HCT116 (cell line): ENCODE measurements at regions not wholly inside any gene's neighbourhood (a gene's known extent, or its start where the extent isn't known, plus 50 kb on each side); places are given as distances from the start of the nearest gene placed in this dataset.

Experiments used
- ATAC-seq: fragments of 200-7000 bp; cut with Tn5 transposase; 2 replicates; pipeline ENCODE4 v1.9.1; 2020; ENCODE audit warnings: mild to moderate bottlenecking, moderate library complexity
- BruUV-seq: library from RNA; stranded (reverse); fragments of 400-500 nt; replicated peaks from 2 replicates; lab custom pipeline; 2021; lab: Mats Ljungman, UMichigan
- CTCF ChIA-PET: fragments of 300-600 bp; sonication (Branson Sonifier 250); formaldehyde crosslinking; loops from one replicate; lab custom pipeline; 2021; ENCODE audit warnings: antibody characterized with exemption; lab: Charles Lee
- POLR2A ChIA-PET: fragments of 300-600, 350-600 bp; sonication (Branson Sonifier 250); formaldehyde crosslinking; loops from one replicate; lab custom pipeline; 2021; ENCODE audit warnings: antibody characterized with exemption; lab: Charles Lee
- RAD21 ChIA-PET, 2 experiments: fragments of 300-600 bp; sonication (Branson Sonifier 250); formaldehyde crosslinking; loops; one replicate each; lab custom pipeline; 2023; ENCODE audit warnings: low total read pairs in 2 of 2; ENCODE audit not compliant: uncharacterized antibody in 2 of 2, unreplicated experiment in 2 of 2, low non-redundant PET in 1 of 2; lab: Charles Lee
- DNase-seq: peaks from one replicate; pipeline ENCODE4 v3.0.0-alpha.2; 2010; ENCODE audit warnings: low read depth, low spot score
- H2AFZ ChIP-seq: fragments of 200-600 bp; shearing (Covaris generic), sonication (generic); 2 replicates; pipeline ENCODE4 v1.6.1; 2017; ENCODE audit warnings: low read depth, mixed run types, mixed read lengths, antibody characterized with exemption, low read length; ENCODE audit not compliant: poor library complexity, severe bottlenecking
- H3K27ac ChIP-seq: 2 replicates; pipeline ENCODE4 v1.5.1; 2012; ENCODE audit warnings: low read depth, low read length
- H3K27me3 ChIP-seq: fragments of 200-600 bp; sonication (generic); 2 replicates; pipeline ENCODE4 v1.6.1; 2016; ENCODE audit warnings: mixed run types, low read length, mixed read lengths; ENCODE audit not compliant: insufficient read depth
- H3K36me3 ChIP-seq, 2 experiments: fragments of 200-500 bp in 1 of 2; fragments of 200-600 bp in 1 of 2; sonication (Bioruptor generic) in 1 of 2; sonication (generic) in 1 of 2; 2 replicates each; pipeline versions ENCODE4 v1.5.1 to v1.6.1; 2014 to 2016; ENCODE audit warnings: low read length in 2 of 2, inconsistent platforms in 1 of 2, mixed read lengths in 1 of 2, mixed run types in 1 of 2; ENCODE audit not compliant: insufficient read depth in 2 of 2, control insufficient read depth in 1 of 2
- H3K4me1 ChIP-seq, 2 experiments: fragments of 200-600 bp in 1 of 2; sonication (generic) in 1 of 2; 2 replicates each; pipeline versions ENCODE4 v1.5.1 to v1.6.1; 2012 to 2017; ENCODE audit warnings: low read length in 2 of 2, inconsistent platforms in 1 of 2, mild to moderate bottlenecking in 1 of 2, mixed read lengths in 1 of 2, mixed run types in 1 of 2, moderate library complexity in 1 of 2; ENCODE audit not compliant: insufficient read depth in 2 of 2, control insufficient read depth in 1 of 2
- H3K4me2 ChIP-seq: fragments of 200-600 bp; sonication (generic); 2 replicates; pipeline ENCODE4 v1.6.1; 2017; ENCODE audit warnings: mixed run types, low read length, mixed read lengths
- H3K4me3 ChIP-seq, 2 experiments: fragments of 200-600 bp in 1 of 2; sonication (generic) in 1 of 2; replicated peaks in 1 of 2; 2 replicates each; pipeline ENCODE4 v1.5.1; 2011 to 2016; ENCODE audit warnings: low read length in 2 of 2, control low read depth in 1 of 2, low read depth in 1 of 2, mild to moderate bottlenecking in 1 of 2, mixed read lengths in 1 of 2, mixed run types in 1 of 2
- H3K79me2 ChIP-seq: fragments of 200-600 bp; sonication (generic); 2 replicates; pipeline ENCODE4 v1.6.1; 2017; ENCODE audit warnings: mild to moderate bottlenecking, mixed run types, low read length, moderate library complexity, mixed read lengths; ENCODE audit not compliant: insufficient read depth
- H3K9ac ChIP-seq: fragments of 200-600 bp; sonication (generic); 2 replicates; pipeline ENCODE4 v1.6.1; 2016; ENCODE audit warnings: low read length, mixed read lengths
- H3K9me2 ChIP-seq: fragments of 200-600 bp; sonication (generic), shearing (Covaris generic); 2 replicates; pipeline ENCODE4 v1.6.1; 2017; ENCODE audit warnings: mixed run types, mild to moderate bottlenecking, moderate library complexity; ENCODE audit not compliant: insufficient read depth
- H3K9me3 ChIP-seq, 2 experiments: fragments of 200-500 bp in 1 of 2; fragments of 200-600 bp in 1 of 2; sonication (Bioruptor generic) in 1 of 2; sonication (generic) in 1 of 2; 2 replicates each; pipeline ENCODE4 v1.6.1; 2014 to 2017; ENCODE audit warnings: low read length in 2 of 2, mixed read lengths in 2 of 2, inconsistent platforms in 1 of 2, low read depth in 1 of 2, mild to moderate bottlenecking in 1 of 2, mixed run types in 1 of 2, moderate library complexity in 1 of 2; ENCODE audit not compliant: control insufficient read depth in 1 of 2, insufficient read depth in 1 of 2
- H4K20me1 ChIP-seq: fragments of 200-600 bp; sonication (generic), shearing (Covaris generic); 2 replicates; pipeline ENCODE4 v1.6.1; 2017; ENCODE audit warnings: mixed run types, mild to moderate bottlenecking, moderate library complexity; ENCODE audit not compliant: insufficient read depth
- CBX3 ChIP-seq: IDR thresholded peaks from 2 replicates; pipeline ENCODE4 v1.6.1; 2012; ENCODE audit warnings: low read depth
- CEBPB ChIP-seq: IDR thresholded peaks from 2 replicates; pipeline ENCODE4 v1.6.1; 2012; ENCODE audit warnings: low read depth
- EGR1 ChIP-seq: IDR thresholded peaks from 2 replicates; pipeline ENCODE4 v1.6.1; 2012; ENCODE audit warnings: low read depth
- ELF1 ChIP-seq: IDR thresholded peaks from 2 replicates; pipeline ENCODE4 v1.6.1; 2012; ENCODE audit warnings: low read depth, borderline replicate concordance
- EZH2phosphoT487 ChIP-seq: fragments of 200-600 bp; IDR thresholded peaks from 2 replicates; pipeline ENCODE4 v1.6.1; 2018; ENCODE audit warnings: antibody characterized with exemption, borderline replicate concordance
- FOSL1 ChIP-seq: IDR thresholded peaks from 2 replicates; pipeline ENCODE4 v1.6.1; 2012; ENCODE audit warnings: low read depth
- POLR2A ChIP-seq: IDR thresholded peaks from 2 replicates; pipeline ENCODE4 v1.7.0; 2011; ENCODE audit warnings: borderline replicate concordance; ENCODE audit not compliant: insufficient read depth, insufficient read length; ENCODE audit errors: extremely low read depth
- POLR2AphosphoS5 ChIP-seq: IDR thresholded peaks from 2 replicates; pipeline ENCODE4 v1.6.1; 2011; ENCODE audit warnings: mild to moderate bottlenecking, low read depth, low read length, moderate library complexity
- RAD21 ChIP-seq: IDR thresholded peaks from 2 replicates; pipeline ENCODE4 v1.6.1; 2012; ENCODE audit warnings: low read depth, mild to moderate bottlenecking
- SIN3A ChIP-seq: IDR thresholded peaks from 2 replicates; pipeline ENCODE4 v1.6.1; 2012; ENCODE audit warnings: low read depth
- SRF ChIP-seq: IDR thresholded peaks from 2 replicates; pipeline ENCODE4 v1.6.1; 2012; ENCODE audit warnings: low read depth
- YY1 ChIP-seq: IDR thresholded peaks from 2 replicates; pipeline ENCODE4 v1.6.1; 2011; ENCODE audit warnings: low read length, low read depth, moderate library complexity, mild to moderate bottlenecking; ENCODE audit not compliant: insufficient replicate concordance; ENCODE audit errors: extremely low read depth
- ZFX ChIP-seq: fragments of 450-650 bp; IDR thresholded peaks from 2 replicates; pipeline ENCODE4 v1.6.1; 2017
- ZNF274 ChIP-seq: fragments of 200-500 bp; sonication (Bioruptor generic); IDR thresholded peaks from 2 replicates; pipeline ENCODE4 v1.6.1; 2014; ENCODE audit warnings: mild to moderate bottlenecking, low read depth, low read length, inconsistent platforms
- intact Hi-C: fragments of 100-400 bp; cut with micrococcal nuclease; formaldehyde crosslinking; loops from 2 replicates; pipeline ENCODE4 v1.10.0; 2022
- TF ChIP-seq, protein P1 (sequence below): IDR thresholded peaks from 2 replicates; pipeline ENCODE4 v1.6.1; 2012; ENCODE audit warnings: low read depth
- TF ChIP-seq, protein P2 (sequence below): IDR thresholded peaks from 2 replicates; pipeline ENCODE4 v1.6.1; 2012
- TF ChIP-seq, protein P3 (sequence below), 3 experiments: fragments of 200-600 bp in 1 of 3; sonication (generic) in 1 of 3; IDR thresholded peaks in 2 of 3; conservative IDR thresholded peaks in 1 of 3; 2 replicates each; pipeline ENCODE4 v1.5.1; 2012 to 2017; ENCODE audit warnings: low read depth in 2 of 3, low read length in 2 of 3, antibody characterized with exemption in 1 of 3, borderline replicate concordance in 1 of 3, control low read depth in 1 of 3, mild to moderate bottlenecking in 1 of 3, mixed read lengths in 1 of 3, mixed run types in 1 of 3, moderate library complexity in 1 of 3; ENCODE audit not compliant: insufficient read depth in 1 of 3
- TF ChIP-seq, protein P4 (sequence below): IDR thresholded peaks from 2 replicates; pipeline ENCODE4 v1.6.1; 2011; ENCODE audit warnings: mild to moderate bottlenecking, low read length, moderate library complexity; ENCODE audit not compliant: insufficient replicate concordance; ENCODE audit errors: extremely low read depth
- TF ChIP-seq, protein P5 (sequence below): IDR thresholded peaks from 2 replicates; pipeline ENCODE4 v1.6.1; 2012

DNA sequence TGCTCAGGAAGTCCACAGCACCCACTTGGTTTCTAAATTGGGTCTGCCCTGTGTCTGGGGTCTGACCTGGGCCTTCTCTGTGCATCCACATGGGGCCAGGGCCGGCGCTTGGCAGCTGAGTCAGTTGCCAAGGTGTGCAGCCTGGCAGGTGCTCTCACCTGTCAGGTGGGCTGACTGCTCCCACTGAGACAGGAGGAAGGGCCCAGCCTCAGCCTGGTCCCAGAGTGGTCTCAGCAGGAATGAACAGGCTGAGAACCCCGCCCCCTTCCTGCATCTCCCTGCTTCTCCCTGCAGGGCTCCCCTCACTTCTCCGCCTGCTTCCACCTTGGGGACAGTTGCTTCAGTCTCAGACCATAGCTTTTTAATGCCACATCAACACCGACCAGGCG lies 60.5 kb downstream of the BARX1 start:
- Histone ChIP-seq H3K4me1 (no peaks in the 10 kb centered on the region), H4K20me1 (no peaks in the 10 kb centered on the region), H3K79me2 (no peaks in the 10 kb centered on the region), H3K4me2 (no peak overlapping the region), H2AFZ (no peak overlapping the region), H3K9ac (no peak overlapping the region), H3K27me3 (no peaks in the 10 kb centered on the region), H3K9me3 (peaks cover 9 to 12% of the 10 kb centered on the region in 2 experiments; a peak in 3 of 4 replicates), H3K27ac (no peak overlapping the region), H3K36me3 (no peaks in the 10 kb centered on the region), H3K9me2 (no peaks in the 10 kb centered on the region), H3K4me3 (no peak overlapping the region)
- BruUV-seq = no TSS peak
- POLR2A ChIA-PET = no interaction called here
- TF ChIP-seq, protein P1, sequence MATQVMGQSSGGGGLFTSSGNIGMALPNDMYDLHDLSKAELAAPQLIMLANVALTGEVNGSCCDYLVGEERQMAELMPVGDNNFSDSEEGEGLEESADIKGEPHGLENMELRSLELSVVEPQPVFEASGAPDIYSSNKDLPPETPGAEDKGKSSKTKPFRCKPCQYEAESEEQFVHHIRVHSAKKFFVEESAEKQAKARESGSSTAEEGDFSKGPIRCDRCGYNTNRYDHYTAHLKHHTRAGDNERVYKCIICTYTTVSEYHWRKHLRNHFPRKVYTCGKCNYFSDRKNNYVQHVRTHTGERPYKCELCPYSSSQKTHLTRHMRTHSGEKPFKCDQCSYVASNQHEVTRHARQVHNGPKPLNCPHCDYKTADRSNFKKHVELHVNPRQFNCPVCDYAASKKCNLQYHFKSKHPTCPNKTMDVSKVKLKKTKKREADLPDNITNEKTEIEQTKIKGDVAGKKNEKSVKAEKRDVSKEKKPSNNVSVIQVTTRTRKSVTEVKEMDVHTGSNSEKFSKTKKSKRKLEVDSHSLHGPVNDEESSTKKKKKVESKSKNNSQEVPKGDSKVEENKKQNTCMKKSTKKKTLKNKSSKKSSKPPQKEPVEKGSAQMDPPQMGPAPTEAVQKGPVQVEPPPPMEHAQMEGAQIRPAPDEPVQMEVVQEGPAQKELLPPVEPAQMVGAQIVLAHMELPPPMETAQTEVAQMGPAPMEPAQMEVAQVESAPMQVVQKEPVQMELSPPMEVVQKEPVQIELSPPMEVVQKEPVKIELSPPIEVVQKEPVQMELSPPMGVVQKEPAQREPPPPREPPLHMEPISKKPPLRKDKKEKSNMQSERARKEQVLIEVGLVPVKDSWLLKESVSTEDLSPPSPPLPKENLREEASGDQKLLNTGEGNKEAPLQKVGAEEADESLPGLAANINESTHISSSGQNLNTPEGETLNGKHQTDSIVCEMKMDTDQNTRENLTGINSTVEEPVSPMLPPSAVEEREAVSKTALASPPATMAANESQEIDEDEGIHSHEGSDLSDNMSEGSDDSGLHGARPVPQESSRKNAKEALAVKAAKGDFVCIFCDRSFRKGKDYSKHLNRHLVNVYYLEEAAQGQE = no peak
- TF ChIP-seq POLR2AphosphoS5 = no peak
- TF ChIP-seq YY1 = no peak
- no peak for TF ChIP-seq EGR1
- no peak for TF ChIP-seq EZH2phosphoT487
- TF ChIP-seq CEBPB = no peak
- TF ChIP-seq, protein P2, sequence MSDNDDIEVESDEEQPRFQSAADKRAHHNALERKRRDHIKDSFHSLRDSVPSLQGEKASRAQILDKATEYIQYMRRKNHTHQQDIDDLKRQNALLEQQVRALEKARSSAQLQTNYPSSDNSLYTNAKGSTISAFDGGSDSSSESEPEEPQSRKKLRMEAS = no peak
- TF ChIP-seq POLR2A = no peak
- TF ChIP-seq, protein P3, sequence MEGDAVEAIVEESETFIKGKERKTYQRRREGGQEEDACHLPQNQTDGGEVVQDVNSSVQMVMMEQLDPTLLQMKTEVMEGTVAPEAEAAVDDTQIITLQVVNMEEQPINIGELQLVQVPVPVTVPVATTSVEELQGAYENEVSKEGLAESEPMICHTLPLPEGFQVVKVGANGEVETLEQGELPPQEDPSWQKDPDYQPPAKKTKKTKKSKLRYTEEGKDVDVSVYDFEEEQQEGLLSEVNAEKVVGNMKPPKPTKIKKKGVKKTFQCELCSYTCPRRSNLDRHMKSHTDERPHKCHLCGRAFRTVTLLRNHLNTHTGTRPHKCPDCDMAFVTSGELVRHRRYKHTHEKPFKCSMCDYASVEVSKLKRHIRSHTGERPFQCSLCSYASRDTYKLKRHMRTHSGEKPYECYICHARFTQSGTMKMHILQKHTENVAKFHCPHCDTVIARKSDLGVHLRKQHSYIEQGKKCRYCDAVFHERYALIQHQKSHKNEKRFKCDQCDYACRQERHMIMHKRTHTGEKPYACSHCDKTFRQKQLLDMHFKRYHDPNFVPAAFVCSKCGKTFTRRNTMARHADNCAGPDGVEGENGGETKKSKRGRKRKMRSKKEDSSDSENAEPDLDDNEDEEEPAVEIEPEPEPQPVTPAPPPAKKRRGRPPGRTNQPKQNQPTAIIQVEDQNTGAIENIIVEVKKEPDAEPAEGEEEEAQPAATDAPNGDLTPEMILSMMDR (IDR thresholded peaks at IDR 0.05 in 2 of 3, conservative IDR thresholded peaks at IDR 0.05 in 1 of 3; ENCODE audit: borderline replicate concordance in 1 of 3, insufficient read depth in 1 of 3, low read depth in 2 of 3, low read length in 2 of 3) = no peak
- no peak for TF ChIP-seq ZFX
- TF ChIP-seq ELF1 = no peak
- TF ChIP-seq CBX3 = no peak
- TF ChIP-seq RAD21 = no peak
- no peak for TF ChIP-seq SIN3A
- TF ChIP-seq ZNF274 = no peak
- TF ChIP-seq, protein P4, sequence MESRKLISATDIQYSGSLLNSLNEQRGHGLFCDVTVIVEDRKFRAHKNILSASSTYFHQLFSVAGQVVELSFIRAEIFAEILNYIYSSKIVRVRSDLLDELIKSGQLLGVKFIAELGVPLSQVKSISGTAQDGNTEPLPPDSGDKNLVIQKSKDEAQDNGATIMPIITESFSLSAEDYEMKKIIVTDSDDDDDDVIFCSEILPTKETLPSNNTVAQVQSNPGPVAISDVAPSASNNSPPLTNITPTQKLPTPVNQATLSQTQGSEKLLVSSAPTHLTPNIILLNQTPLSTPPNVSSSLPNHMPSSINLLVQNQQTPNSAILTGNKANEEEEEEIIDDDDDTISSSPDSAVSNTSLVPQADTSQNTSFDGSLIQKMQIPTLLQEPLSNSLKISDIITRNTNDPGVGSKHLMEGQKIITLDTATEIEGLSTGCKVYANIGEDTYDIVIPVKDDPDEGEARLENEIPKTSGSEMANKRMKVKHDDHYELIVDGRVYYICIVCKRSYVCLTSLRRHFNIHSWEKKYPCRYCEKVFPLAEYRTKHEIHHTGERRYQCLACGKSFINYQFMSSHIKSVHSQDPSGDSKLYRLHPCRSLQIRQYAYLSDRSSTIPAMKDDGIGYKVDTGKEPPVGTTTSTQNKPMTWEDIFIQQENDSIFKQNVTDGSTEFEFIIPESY = no peak
- TF ChIP-seq SRF = no peak
- TF ChIP-seq, protein P5, sequence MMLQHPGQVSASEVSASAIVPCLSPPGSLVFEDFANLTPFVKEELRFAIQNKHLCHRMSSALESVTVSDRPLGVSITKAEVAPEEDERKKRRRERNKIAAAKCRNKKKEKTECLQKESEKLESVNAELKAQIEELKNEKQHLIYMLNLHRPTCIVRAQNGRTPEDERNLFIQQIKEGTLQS = no peak
- TF ChIP-seq FOSL1 = no peak
- CTCF ChIA-PET = no interaction called here
- intact Hi-C loops = no loop called here
- RAD21 ChIA-PET = no interaction called here
- DNase-seq (no peak), ATAC-seq (no peak)
